ENCODE measurements at regions not wholly inside any gene's neighbourhood (a gene's known extent, or its start where the extent isn't known, plus 50 kb on each side); places are given as distances from the start of the nearest gene placed in this dataset.
"Not testable (repeated sequence)": the region's sequence is repeated elsewhere in the genome, so short reads cannot be mapped to it uniquely, and the experiment has no call there.

GRCh38 chr16:79964104-79964503 lies 363.6 kb upstream of the MAF start:
- DNase-seq = no peak

DNA sequence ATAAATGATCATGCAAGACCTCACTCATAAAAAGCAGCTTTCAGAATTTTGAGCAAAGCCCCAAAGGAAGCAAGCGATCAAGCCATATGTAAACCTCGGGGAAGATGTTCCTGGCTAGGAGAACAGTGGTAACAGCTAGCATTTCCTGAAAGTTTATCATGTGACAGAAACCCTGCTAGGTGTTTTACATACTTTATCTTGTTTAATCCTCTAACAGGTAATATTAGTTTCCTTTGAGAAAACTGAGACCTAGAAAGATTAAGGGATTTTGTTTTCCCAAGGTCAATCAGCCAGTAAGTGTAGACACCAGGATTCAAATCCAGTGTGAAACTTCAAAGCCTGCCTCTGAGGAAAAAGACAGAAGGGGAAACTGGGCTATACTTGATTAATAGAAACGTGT lies 362.4 kb upstream of the MAF start:
- DNase-seq = no peak

DNA sequence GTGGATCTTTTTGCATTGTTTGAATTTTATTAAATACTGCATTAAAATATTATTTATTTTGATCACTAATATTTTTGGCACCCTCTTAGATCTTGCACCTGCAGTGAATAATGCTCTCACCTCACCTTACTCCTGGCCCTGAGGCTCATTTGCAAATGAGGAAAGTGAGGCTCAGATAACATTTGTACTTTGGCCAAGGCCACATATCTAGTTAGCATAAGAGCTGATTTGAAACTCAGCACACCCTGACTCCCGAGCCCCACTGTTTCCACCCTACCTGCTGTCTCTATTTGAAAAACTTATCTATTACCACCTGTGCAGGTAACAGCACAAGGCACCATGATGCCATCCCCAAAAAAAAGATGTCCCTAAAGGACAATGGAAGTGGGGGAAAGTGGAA lies 358.7 kb upstream of the MAF start:
- no peak for DNase-seq

- no peak for DNase-seq
Observed at GRCh38 chr16:79954921-79955705, 354.6 kb upstream of the MAF start.

GRCh38 chr16:79950932-79951719 lies 350.6 kb upstream of the MAF start:
- DNase-seq = no peak

DNA sequence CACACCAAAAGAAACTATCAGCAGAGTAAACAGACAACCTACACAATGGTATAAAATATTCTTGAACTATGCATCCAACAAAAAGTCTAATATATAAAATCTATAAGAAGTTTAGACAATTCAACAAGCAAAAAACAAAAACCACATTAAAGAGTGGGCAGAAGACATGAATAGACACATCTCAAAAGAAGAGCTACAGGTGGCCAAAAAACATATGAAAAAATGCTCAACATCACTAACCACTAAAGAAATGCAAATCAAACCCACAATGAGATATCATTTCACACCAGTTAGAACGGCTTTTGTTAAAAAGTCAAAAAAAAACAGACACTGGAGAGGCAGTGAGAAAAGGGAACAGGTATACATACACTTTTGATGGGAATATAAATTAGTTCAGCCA lies 348.9 kb upstream of the MAF start:
- DNase-seq = no peak

DNA sequence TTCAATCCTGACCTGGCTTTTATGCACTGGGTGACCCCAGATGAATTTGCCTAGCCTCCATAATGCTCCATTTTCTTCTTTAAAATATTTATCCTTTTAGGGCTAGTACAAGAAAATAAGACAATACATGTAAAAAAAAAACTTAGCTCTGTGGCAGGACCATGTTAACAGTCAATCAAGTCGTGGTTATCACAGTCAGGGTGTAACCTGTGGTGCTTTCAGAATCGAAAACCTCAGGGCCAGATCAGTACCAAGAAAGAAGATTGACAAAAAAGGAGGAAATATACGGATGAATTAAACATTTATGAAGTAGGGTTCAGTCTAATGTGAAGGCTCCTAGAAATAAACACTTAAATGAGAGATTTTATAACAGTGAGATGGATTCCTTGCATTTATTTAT lies 347.2 kb upstream of the MAF start:
- no peak for DNase-seq

GRCh38 chr16:79946252-79946651 lies 345.7 kb upstream of the MAF start:
- no peak for DNase-seq

DNA sequence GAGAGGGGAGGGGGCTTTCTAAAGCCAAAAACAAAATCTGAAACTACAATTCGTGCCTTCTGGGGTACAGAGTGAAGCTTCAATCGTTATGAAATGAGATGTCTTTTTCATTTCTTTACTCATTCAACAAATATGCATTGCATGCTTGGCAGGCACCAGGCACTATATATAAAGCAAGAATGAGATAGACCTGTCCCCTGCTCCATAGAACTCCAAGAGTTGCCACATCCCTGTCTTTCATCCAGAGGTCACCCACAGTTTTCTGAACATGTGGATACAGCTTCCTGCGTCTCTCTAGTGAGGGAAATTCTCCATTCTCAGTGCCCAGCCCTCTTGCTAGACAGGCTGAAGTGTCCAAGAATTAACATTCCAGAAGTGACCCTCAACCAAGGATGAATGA lies 343.2 kb upstream of the MAF start:
- DNase-seq = no peak

DNA sequence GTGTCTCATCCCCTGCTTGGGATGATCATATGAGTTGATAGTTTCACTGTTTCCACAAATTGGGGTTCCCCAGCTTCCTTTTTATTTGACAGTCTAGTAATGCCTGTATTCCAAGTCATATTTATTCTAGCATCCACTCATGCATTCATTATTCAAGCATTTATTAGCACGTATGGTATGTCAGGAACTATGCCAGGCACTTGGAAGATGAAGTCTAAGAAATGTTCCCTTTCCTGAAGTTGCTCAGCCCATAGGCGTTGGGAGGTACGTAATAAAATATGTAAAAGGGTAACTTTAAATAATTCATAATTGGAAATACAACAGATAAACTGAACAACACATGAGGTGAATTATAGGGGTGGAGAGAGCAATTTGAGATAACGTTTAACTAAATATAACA lies 338.0 kb upstream of the MAF start:
- DNase-seq = no peak

DNA sequence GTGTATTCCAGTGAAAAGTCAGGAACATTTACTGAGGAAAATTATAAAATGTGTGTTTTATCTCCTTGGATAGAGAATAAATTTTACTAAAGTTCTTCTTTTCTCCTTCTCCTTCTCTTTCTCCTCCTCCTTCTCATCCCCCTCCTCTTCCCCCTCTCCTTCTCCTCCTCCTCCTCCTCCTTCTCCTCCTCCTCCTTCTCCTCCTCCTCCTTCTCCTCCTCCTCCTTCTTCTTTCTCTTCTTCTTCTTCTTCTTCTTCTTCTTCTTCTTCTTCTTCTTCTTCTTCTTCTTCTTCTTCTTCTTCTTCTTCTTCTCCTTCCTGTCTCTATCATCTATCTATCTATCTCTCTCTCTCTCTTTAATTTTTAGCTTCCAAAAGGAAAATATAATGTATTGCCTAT lies 337.1 kb upstream of the MAF start:
- DNase-seq = not testable (repeated sequence)

- no peak for DNase-seq
Observed at GRCh38 chr16:79933603-79934002, 333.1 kb upstream of the MAF start.

GRCh38 chr16:79932572-79932971 lies 332.0 kb upstream of the MAF start:
- DNase-seq = no peak

GRCh38 chr16:79931721-79932120 lies 331.2 kb upstream of the MAF start:
- no peak for DNase-seq

DNA sequence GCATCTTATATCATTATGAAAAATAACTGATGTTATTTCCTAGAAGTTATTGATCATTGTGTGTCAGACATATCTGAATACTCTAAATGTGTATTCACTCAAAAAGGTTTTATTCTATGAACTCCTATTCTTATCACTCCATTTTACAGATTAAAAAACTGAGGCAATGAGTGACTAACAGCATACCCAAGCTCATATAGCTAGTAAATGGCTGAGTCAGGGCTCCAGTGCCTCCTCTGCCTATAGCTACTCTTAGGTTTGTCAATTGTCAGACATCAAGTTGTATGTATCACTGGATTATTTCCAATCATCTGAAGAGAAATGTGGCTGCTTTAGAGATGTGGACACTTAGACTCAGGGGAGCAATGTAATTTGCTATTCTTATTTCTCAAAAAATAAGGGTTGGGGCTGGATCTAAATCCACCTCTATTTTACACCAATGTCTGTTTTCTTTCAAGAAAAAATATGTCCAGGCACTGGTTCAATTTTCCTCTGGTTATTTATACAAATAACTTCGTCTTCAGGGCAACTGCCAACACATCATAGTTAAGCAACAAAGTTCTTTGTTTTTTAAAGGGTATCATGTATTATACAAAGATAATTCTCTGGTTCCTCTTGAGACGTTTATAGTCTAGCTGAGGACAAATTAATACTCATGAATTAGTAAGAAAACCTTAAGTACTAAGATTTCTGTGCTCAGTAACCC lies 328.9 kb upstream of the MAF start:
- no peak for DNase-seq

GRCh38 chr16:79928142-79928873 lies 327.8 kb upstream of the MAF start:
- no peak for DNase-seq

DNA sequence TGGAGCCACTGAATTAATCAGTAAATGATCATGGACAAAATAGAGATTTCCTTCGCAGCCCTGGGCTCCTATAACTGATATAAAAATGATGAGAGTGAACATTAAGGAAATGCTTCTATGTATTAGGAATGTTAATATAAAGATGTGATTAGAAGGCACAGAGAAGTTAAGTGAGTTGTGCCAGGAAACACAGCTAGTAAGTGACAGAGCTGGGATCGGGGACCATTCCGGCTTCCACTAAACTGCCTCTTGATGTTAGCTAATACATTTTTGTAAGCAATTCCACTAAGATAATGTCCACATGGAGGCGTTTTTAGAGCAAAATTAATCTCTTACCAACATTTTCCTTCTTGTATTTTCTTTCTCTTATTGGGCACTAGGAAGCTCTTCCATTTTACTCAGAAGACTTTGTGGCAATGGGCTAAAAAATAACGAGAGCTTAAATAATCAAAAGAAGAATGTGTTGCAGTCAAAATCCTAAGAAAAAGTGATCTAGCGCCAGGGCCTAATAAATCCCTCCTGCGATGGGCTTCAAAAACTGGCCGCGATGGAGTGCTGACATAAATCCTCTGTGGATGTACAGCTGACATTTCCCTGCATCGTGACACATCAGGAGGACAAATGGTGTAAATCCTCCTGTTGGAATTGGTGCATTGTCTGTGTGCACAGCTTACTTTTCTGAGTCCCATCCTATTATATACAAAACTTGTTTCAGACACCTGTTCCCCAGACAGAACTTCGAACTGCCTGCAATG lies 326.1 kb upstream of the MAF start:
- no peak for DNase-seq

DNA sequence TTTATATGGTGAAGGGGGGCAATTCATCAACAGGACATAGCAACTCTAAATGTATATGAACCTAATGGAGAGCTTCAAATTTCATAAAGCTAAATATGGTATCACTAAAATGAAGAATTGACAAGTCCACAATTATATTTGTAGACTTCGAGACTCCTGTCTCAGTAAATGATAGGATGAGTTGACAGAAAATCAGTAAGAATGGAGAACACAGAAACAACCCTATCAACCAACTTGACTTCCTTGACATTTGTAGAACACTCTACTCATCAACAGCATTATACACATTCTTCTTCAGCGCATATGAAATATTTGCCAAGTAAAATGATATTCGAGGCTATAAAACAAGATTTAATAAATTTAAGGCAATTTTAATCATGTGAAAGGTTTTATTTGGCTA lies 322.9 kb upstream of the MAF start:
- no peak for DNase-seq

GRCh38 chr16:79920685-79921084 lies 320.1 kb upstream of the MAF start:
- no peak for DNase-seq

DNA sequence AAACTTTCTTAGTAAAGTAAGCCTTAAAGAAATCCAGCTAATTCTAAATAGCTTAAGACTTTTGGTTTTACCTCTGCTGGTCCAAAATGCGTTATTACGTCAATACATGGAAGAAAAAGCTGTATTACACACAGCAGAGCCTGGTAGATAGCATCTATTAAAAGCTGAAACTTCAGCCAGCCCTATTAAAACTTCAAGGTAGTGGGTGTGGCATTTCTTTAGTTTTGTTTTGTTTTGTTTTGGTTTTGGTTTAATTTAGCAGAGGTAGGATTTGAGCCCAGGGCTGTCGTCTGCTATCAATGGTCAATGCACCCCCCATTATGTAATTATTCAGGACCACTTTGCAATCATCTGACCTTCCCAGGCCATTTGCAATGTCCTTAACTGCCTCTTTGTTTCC lies 318.4 kb upstream of the MAF start:
- no peak for DNase-seq

DNA sequence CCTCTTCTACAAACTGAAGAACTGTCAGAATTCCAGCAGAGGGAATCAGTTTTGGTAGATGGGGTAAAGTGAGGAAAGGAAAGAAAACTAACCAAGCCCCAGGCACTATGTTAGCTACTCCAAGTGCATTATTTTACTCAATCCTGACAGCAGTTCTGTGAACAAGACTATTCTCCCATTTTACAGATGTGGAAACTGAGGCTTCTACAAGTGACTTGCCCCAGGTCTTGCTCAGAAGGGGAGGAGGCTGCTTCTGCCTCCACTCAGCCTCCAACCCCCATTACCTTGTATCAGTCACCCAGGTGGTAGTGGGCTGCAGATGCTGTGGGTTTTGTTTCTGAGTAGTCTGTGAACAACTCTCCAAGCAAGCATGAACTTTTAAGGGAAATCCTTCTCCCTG lies 315.2 kb upstream of the MAF start:
- DNase-seq = no peak

DNA sequence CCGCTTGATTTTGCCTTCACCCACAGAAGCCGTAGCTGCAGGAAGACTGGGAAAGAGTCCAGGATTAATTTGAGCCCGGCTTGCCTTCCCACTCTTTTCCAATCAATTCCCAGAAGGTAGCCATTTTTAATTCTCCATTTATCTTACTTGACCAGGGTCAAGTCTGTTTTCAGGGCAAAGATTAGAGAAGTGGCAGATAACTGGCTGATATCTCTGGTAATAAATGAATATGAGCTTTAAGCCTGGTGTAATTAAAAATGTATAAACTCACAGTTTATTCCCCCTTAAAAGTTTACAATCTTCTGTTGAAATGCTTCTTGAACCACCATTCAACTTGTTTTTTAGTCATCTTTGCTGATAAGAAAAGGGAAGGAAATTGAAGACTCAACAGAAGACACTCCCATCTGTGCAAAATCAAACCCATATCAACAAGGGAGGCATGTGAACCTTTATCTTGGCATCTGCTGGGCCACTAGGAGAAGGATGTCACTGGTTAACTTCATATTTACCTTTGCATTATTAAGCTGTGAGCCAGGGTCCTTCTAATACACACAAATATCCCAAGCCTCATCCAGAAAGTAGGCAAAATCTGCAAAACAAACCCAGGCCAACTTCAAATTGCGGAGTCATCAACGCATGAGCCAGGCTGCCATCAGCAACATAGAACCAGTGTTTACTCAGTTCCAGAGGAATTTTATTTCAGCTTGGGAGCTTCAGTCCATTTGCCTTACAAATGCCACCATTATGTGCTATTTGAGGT lies 314.6 kb upstream of the MAF start:
- DNase-seq = no peak

Data from NCI-H446 (cell line).